IMR-90 (cell line): ENCODE measurements at regions not wholly inside any gene's neighbourhood (a gene's known extent, or its start where the extent isn't known, plus 50 kb on each side); places are given as distances from the start of the nearest gene placed in this dataset.

Source experiments
- ATAC-seq: fragments of 200-7000 bp; cut with Tn5 transposase; 2 replicates; pipeline ENCODE4 v1.9.1; 2020; ENCODE audit warnings: low read depth, mild to moderate bottlenecking, moderate library complexity
- BruUV-seq: library from RNA; stranded (reverse); fragments of 400-500 nt; replicated peaks from 2 replicates; lab custom pipeline; 2021; lab: Mats Ljungman, UMichigan
- CTCF ChIA-PET: fragments of 300-600 bp; formaldehyde crosslinking; extraction: SDS; loops from one replicate; lab custom pipeline; 2021; ENCODE audit warnings: antibody characterized with exemption; lab: Yijun Ruan, JAX
- POLR2A ChIA-PET: fragments of 300-600 bp; sonication (Branson Sonifier 250); formaldehyde crosslinking; loops from one replicate; lab custom pipeline; 2022; ENCODE audit warnings: antibody characterized with exemption; ENCODE audit not compliant: unreplicated experiment; lab: Charles Lee
- DNase-seq: peaks from one replicate; pipeline ENCODE4 v3.0.0; 2013
- H2AFZ ChIP-seq: replicated peaks from 2 replicates; pipeline ENCODE3; 2013; ENCODE audit warnings: low read length, mild to moderate bottlenecking; ENCODE audit not compliant: poor library complexity
- H2AK5ac ChIP-seq: 2 replicates; pipeline ENCODE4 v1.6.1; 2013; ENCODE audit warnings: low read depth, low read length, inconsistent platforms
- H2AK9ac ChIP-seq: replicated peaks from 2 replicates; pipeline ENCODE3; 2013; ENCODE audit warnings: mild to moderate bottlenecking, low read depth, low read length, moderate library complexity; ENCODE audit not compliant: poor library complexity
- H2BK120ac ChIP-seq: 2 replicates; pipeline ENCODE4 v1.6.1; 2013; ENCODE audit warnings: low read depth, low read length, inconsistent platforms
- H2BK15ac ChIP-seq: 3 replicates; pipeline ENCODE4 v1.6.1; 2013; ENCODE audit warnings: low read depth, low read length, inconsistent platforms
- H2BK20ac ChIP-seq: 2 replicates; pipeline ENCODE4 v1.6.1; 2013; ENCODE audit warnings: low read depth, mild to moderate bottlenecking, inconsistent platforms, low read length, moderate library complexity
- H2BK5ac ChIP-seq: 2 replicates; pipeline ENCODE4 v1.6.1; 2013; ENCODE audit warnings: mild to moderate bottlenecking, low read depth, low read length, inconsistent platforms; ENCODE audit not compliant: poor library complexity, severe bottlenecking
- H3K14ac ChIP-seq: replicated peaks from 2 replicates; pipeline ENCODE4 v1.6.1; 2013; ENCODE audit warnings: low read depth, low read length, inconsistent platforms
- H3K18ac ChIP-seq: 2 replicates; pipeline ENCODE4 v1.6.1; 2013; ENCODE audit warnings: low read depth, low read length, control low read depth
- H3K23ac ChIP-seq: 2 replicates; pipeline ENCODE4 v1.6.1; 2013; ENCODE audit warnings: low read depth, low read length, inconsistent platforms
- H3K27ac ChIP-seq: 2 replicates; pipeline ENCODE4 v1.5.1; 2013; ENCODE audit warnings: mild to moderate bottlenecking, control low read depth, low read length; ENCODE audit not compliant: insufficient read depth
- H3K27me3 ChIP-seq: 2 replicates; pipeline ENCODE4 v1.6.1; 2013; ENCODE audit warnings: low read length; ENCODE audit not compliant: control insufficient read depth, insufficient read depth
- H3K36me3 ChIP-seq: 2 replicates; pipeline ENCODE4 v1.6.1; 2013; ENCODE audit warnings: low read length, mixed read lengths; ENCODE audit not compliant: control insufficient read depth, insufficient read depth
- H3K4ac ChIP-seq: 2 replicates; pipeline ENCODE4 v1.6.1; 2013; ENCODE audit warnings: low read depth, low read length, inconsistent platforms
- H3K4me1 ChIP-seq: 2 replicates; pipeline ENCODE4 v1.6.1; 2013; ENCODE audit warnings: low read length, mixed read lengths; ENCODE audit not compliant: control insufficient read depth, insufficient read depth
- H3K4me2 ChIP-seq: 2 replicates; pipeline ENCODE4 v1.6.1; 2013; ENCODE audit warnings: low read depth, mild to moderate bottlenecking, control low read depth, low read length, moderate library complexity
- H3K4me3 ChIP-seq: 2 replicates; pipeline ENCODE4 v1.5.1; 2013; ENCODE audit warnings: low read depth, mild to moderate bottlenecking, control low read depth, low read length, moderate library complexity; ENCODE audit not compliant: insufficient read depth
- H3K56ac ChIP-seq: 2 replicates; pipeline ENCODE4 v1.6.1; 2013; ENCODE audit warnings: low read length, inconsistent platforms; ENCODE audit not compliant: insufficient read depth; ENCODE audit errors: extremely low read depth
- H3K79me1 ChIP-seq, 2 experiments: 2 replicates each; pipeline ENCODE4 v1.6.1; 2013; ENCODE audit warnings: low read length in 2 of 2, inconsistent platforms in 1 of 2, low read depth in 1 of 2
- H3K9ac ChIP-seq: 2 replicates; pipeline ENCODE4 v1.6.1; 2013; ENCODE audit warnings: low read depth, low read length, control low read depth
- H3K9me1 ChIP-seq: 2 replicates; pipeline ENCODE4 v1.6.1; 2013; ENCODE audit warnings: low read length, inconsistent platforms; ENCODE audit not compliant: insufficient read depth
- H3K9me3 ChIP-seq: 2 replicates; pipeline ENCODE4 v1.6.1; 2013; ENCODE audit warnings: low read length; ENCODE audit not compliant: control insufficient read depth, insufficient read depth
- H4K20me1 ChIP-seq: 2 replicates; pipeline ENCODE4 v1.6.1; 2013; ENCODE audit warnings: low read length, inconsistent platforms; ENCODE audit not compliant: insufficient read depth
- H4K5ac ChIP-seq: 2 replicates; pipeline ENCODE4 v1.6.1; 2013; ENCODE audit warnings: mild to moderate bottlenecking, low read depth, low read length, control low read depth
- H4K8ac ChIP-seq, 2 experiments: 2 replicates each; pipeline ENCODE4 v1.6.1; 2013; ENCODE audit warnings: low read depth in 2 of 2, low read length in 2 of 2, control low read depth in 1 of 2, inconsistent platforms in 1 of 2
- H4K91ac ChIP-seq: 2 replicates; pipeline ENCODE4 v1.6.1; 2013; ENCODE audit warnings: low read depth, low read length, inconsistent platforms; ENCODE audit not compliant: insufficient read depth
- BHLHE40 ChIP-seq: fragments of 150-350 bp; IDR thresholded peaks from 2 replicates; pipeline ENCODE4 v1.6.1; 2016; ENCODE audit warnings: mild to moderate bottlenecking, low read depth, low read length
- CEBPB ChIP-seq: IDR thresholded peaks from 2 replicates; pipeline ENCODE4 v1.6.1; 2012; ENCODE audit warnings: low read depth, low read length, improper control_type of control experiment
- CHD1 ChIP-seq: IDR thresholded peaks from 2 replicates; pipeline ENCODE4 v1.6.1; 2012; ENCODE audit warnings: low read depth, low read length, improper control_type of control experiment
- CTCF ChIP-seq: conservative IDR thresholded peaks from 2 replicates; pipeline ENCODE4 v1.5.1; 2012; ENCODE audit warnings: mild to moderate bottlenecking, low read depth, low read length, improper control_type of control experiment
- ELK1 ChIP-seq: fragments of 150-350 bp; IDR thresholded peaks from 2 replicates; pipeline ENCODE4 v1.6.1; 2016; ENCODE audit warnings: low read depth, mild to moderate bottlenecking, low read length, moderate library complexity, borderline replicate concordance
- FOS ChIP-seq: fragments of 150-350 bp; IDR thresholded peaks from 2 replicates; pipeline ENCODE4 v1.6.1; 2016; ENCODE audit warnings: low read depth, low read length
- MAFK ChIP-seq: IDR thresholded peaks from 2 replicates; pipeline ENCODE4 v1.6.1; 2012; ENCODE audit warnings: low read depth, low read length, improper control_type of control experiment
- MXI1 ChIP-seq: IDR thresholded peaks from 2 replicates; pipeline ENCODE4 v1.6.1; 2012; ENCODE audit warnings: low read depth, mild to moderate bottlenecking, low read length, moderate library complexity, borderline replicate concordance
- NFE2L2 ChIP-seq: fragments of 150-350 bp; IDR thresholded peaks from 2 replicates; pipeline ENCODE4 v1.6.1; 2016; ENCODE audit warnings: low read depth, mild to moderate bottlenecking, low read length
- POLR2A ChIP-seq: IDR thresholded peaks from 2 replicates; pipeline ENCODE4 v1.6.1; 2012; ENCODE audit warnings: mild to moderate bottlenecking, low read depth, low read length
- RAD21 ChIP-seq: IDR thresholded peaks from 2 replicates; pipeline ENCODE4 v1.6.1; 2012; ENCODE audit warnings: low read length, improper control_type of control experiment
- RCOR1 ChIP-seq: IDR thresholded peaks from 2 replicates; pipeline ENCODE4 v1.6.1; 2012; ENCODE audit warnings: mild to moderate bottlenecking, low read length, improper control_type of control experiment; ENCODE audit not compliant: insufficient replicate concordance
- RFX5 ChIP-seq: IDR thresholded peaks from 2 replicates; pipeline ENCODE4 v1.8.0; 2012; ENCODE audit warnings: low read depth, mild to moderate bottlenecking, low read length, moderate library complexity
- USF2 ChIP-seq: fragments of 150-350 bp; IDR thresholded peaks from 2 replicates; pipeline ENCODE4 v1.6.1; 2017; ENCODE audit warnings: mild to moderate bottlenecking, antibody characterized with exemption, low read length, low read depth
- WGBS, 2 experiments: methylation state at CpG; one replicate each; pipeline versions ENCODE4 v1.1.5 to v1.1.7; 2013; ENCODE audit warnings: missing lambda C conversion rate in 2 of 2; ENCODE audit not compliant: insufficient read length in 1 of 2; ENCODE audit errors: extremely low coverage in 2 of 2; 5-methylcytosine and 5-hydroxymethylcytosine counted together
- dilution Hi-C: fragments of 300-500 bp; cut with HindIII; formaldehyde crosslinking; loops from one replicate; pipeline ENCODE4 v1.14.3; 2018; ENCODE audit warnings: low sequenced_read_pairs; ENCODE audit not compliant: unreplicated experiment
- in situ Hi-C: fragments of 300-500 bp; cut with MboI; formaldehyde crosslinking; loops from 3 replicates; pipeline ENCODE4 v1.14.3; 2019; ENCODE audit warnings: low sequenced_read_pairs, inconsistent platforms, mixed read lengths
- intact Hi-C: fragments of 100-400 bp; cut with micrococcal nuclease; formaldehyde crosslinking; loops from 2 replicates; pipeline ENCODE4 v1.10.0; 2022

GRCh38 chr6:90384720-90385119 is 88.1 kb upstream of the BACH2 start:
- H3K4ac ChIP-seq: no peak overlapping the region
- intact Hi-C loops: no loop called here
- CTCF ChIA-PET: interaction anchor here (1.0 kb wide), 1 partner anchor 9 kb away, joined by 3 read pairs; no protein-coding TSS in a partner anchor

More at GRCh38 chr6:90384720-90385119, 88.1 kb upstream of the BACH2 start:
- H2BK15ac ChIP-seq: no peak overlapping the region
- no peak overlapping the region for H2BK5ac ChIP-seq
- no peaks in the 10 kb centered on the region for H3K36me3 ChIP-seq
- dilution Hi-C loops: no loop called here
- WGBS, 2 experiments: no CpG with 5 or more reads among the region's 5 CpGs
- in situ Hi-C loops: loop anchor here (5.0 kb wide), 2 partner anchors 87 to 412 kb away; partner anchors contain the start of gene BACH2
- no peak overlapping the region for H3K9ac ChIP-seq
- no peak overlapping the region for H2BK120ac ChIP-seq
- no peak overlapping the region for H3K4me2 ChIP-seq
- no peak overlapping the region for H3K23ac ChIP-seq
- peaks cover 22% of the 10 kb centered on the region for H3K27me3 ChIP-seq
- peaks cover 2% of the 10 kb centered on the region; the same call in 1 of the 2 replicates for H3K4me1 ChIP-seq
- no peak overlapping the region for H3K56ac ChIP-seq
- no peak for ATAC-seq
- no peak overlapping the region for H3K18ac ChIP-seq
- H4K5ac ChIP-seq: no peak overlapping the region
- POLR2A ChIA-PET: no interaction called here
- H2AK9ac ChIP-seq: no peak overlapping the region
- H3K14ac ChIP-seq: no peak overlapping the region
- no peak overlapping the region for H4K8ac ChIP-seq
- H3K9me1 ChIP-seq: no peaks in the 10 kb centered on the region
- H4K91ac ChIP-seq: no peak overlapping the region
- H3K4me3 ChIP-seq: no peak overlapping the region
- H3K9me3 ChIP-seq: no peaks in the 10 kb centered on the region
- no TSS peak for BruUV-seq
- no peak overlapping the region for H3K27ac ChIP-seq
- H2AFZ ChIP-seq: no peak overlapping the region
- TF ChIP-seq USF2 (no peak), ELK1 (no peak), CTCF (no peak), NFE2L2 (no peak), BHLHE40 (no peak), CEBPB (no peak), RAD21 (no peak), RCOR1 (no peak), POLR2A (no peak), RFX5 (no peak), FOS (no peak), CHD1 (no peak), MAFK (no peak), MXI1 (no peak)
- H2BK20ac ChIP-seq: no peak overlapping the region
- no peak overlapping the region for H2AK5ac ChIP-seq
- no peaks in the 10 kb centered on the region for H4K20me1 ChIP-seq
- H3K79me1 ChIP-seq: no peaks in the 10 kb centered on the region
- no peak for DNase-seq
